ENCODE measurements at regions not wholly inside any gene's neighbourhood (a gene's known extent, or its start where the extent isn't known, plus 50 kb on each side); places are given as distances from the start of the nearest gene placed in this dataset.
A peak's percentile ranks its signal among the peaks of the same experiment; 100 is the strongest.
"Not testable (repeated sequence)": the region's sequence is repeated elsewhere in the genome, so short reads cannot be mapped to it uniquely, and the experiment has no call there.

GRCh38 chr14:82035397-82035796 lies 501.7 kb upstream of the SEL1L start:
- DNase-seq (ENCODE audit: low read depth), result no peak

GRCh38 chr14:82038066-82038465 lies 504.4 kb upstream of the SEL1L start:
- DNase-seq (ENCODE audit: low read depth), result not testable (repeated sequence)

GRCh38 chr14:82045339-82045738 lies 511.7 kb upstream of the SEL1L start:
- DNase-seq (ENCODE audit: low read depth), result no peak

GRCh38 chr14:82046512-82047226 lies 513.0 kb upstream of the SEL1L start:
- DNase-seq (ENCODE audit: low read depth), result no peak

- no peak for DNase-seq (ENCODE audit: low read depth)
These were observed 514.3 kb upstream of the SEL1L start for GRCh38 chr14:82047777-82048470.

- no peak for DNase-seq (ENCODE audit: low read depth)
These were observed 519.1 kb upstream of the SEL1L start for GRCh38 chr14:82052778-82053177.

- no peak for DNase-seq (ENCODE audit: low read depth)
These were observed 522.0 kb upstream of the SEL1L start for GRCh38 chr14:82055515-82056115.

GRCh38 chr14:82060219-82060618 lies 526.6 kb upstream of the SEL1L start:
- DNase-seq (ENCODE audit: low read depth), result no peak

- DNase-seq (ENCODE audit: low read depth), result no peak
These were observed 533.7 kb upstream of the SEL1L start for GRCh38 chr14:82067221-82067875.

- DNase-seq (ENCODE audit: low read depth), result no peak
These were observed 536.4 kb upstream of the SEL1L start for GRCh38 chr14:82070040-82070439.

GRCh38 chr14:82070753-82071152 lies 537.1 kb upstream of the SEL1L start:
- DNase-seq (ENCODE audit: low read depth), result no peak

GRCh38 chr14:82073547-82073946 lies 539.9 kb upstream of the SEL1L start:
- no peak for DNase-seq (ENCODE audit: low read depth)

- DNase-seq (ENCODE audit: low read depth), result peak; percentile 18
These were observed 541.9 kb upstream of the SEL1L start for GRCh38 chr14:82075566-82075965.

GRCh38 chr14:82079553-82079952 lies 545.9 kb upstream of the SEL1L start:
- no peak for DNase-seq (ENCODE audit: low read depth)

- DNase-seq (ENCODE audit: low read depth), result no peak
These were observed 546.7 kb upstream of the SEL1L start for GRCh38 chr14:82080370-82080769.

- no peak for DNase-seq (ENCODE audit: low read depth)
These were observed 551.2 kb upstream of the SEL1L start for GRCh38 chr14:82084813-82085212.

GRCh38 chr14:82091097-82091496 lies 557.4 kb upstream of the SEL1L start:
- no peak for DNase-seq (ENCODE audit: low read depth)

- DNase-seq (ENCODE audit: low read depth), result no peak
These were observed 561.2 kb upstream of the SEL1L start for GRCh38 chr14:82094829-82095345.

- DNase-seq (ENCODE audit: low read depth), result no peak
These were observed 570.4 kb upstream of the SEL1L start for GRCh38 chr14:82104013-82104412.

- no peak for DNase-seq (ENCODE audit: low read depth)
These were observed 578.7 kb upstream of the SEL1L start for GRCh38 chr14:82112210-82112839.

GRCh38 chr14:82113007-82113406 lies 579.4 kb upstream of the SEL1L start:
- DNase-seq (ENCODE audit: low read depth), result no peak

Measured in myocyte (in vitro differentiated cells).